Right lobe of liver (tissue), 4 donors: ENCODE measurements at regions not wholly inside any gene's neighbourhood (a gene's known extent, or its start where the extent isn't known, plus 50 kb on each side); places are given as distances from the start of the nearest gene placed in this dataset.

Experiments used
- POLR2A ChIP-seq: fragments of 450-650 bp; IDR thresholded peaks from one replicate; pipeline ENCODE4 v1.6.1; 2017; ENCODE audit warnings: antibody characterized with exemption, mild to moderate bottlenecking
- TF ChIP-seq, protein P1 (sequence below), 4 donors: fragments of 200-600 bp in 3 of 4; fragments of 450-650 bp in 1 of 4; IDR thresholded peaks; one replicate each; pipeline versions ENCODE4 v1.5.1 to v1.8.0; 2016 to 2022; ENCODE audit warnings: antibody characterized with exemption in 4 of 4, mild to moderate bottlenecking in 2 of 4
- donor health status: DM: no; HTN: no; CAD: no.
- donor health status: DM: no; HTN: no; CAD: no.
- donor health status: DM: no; HTN: yes; CAD: no.

DNA sequence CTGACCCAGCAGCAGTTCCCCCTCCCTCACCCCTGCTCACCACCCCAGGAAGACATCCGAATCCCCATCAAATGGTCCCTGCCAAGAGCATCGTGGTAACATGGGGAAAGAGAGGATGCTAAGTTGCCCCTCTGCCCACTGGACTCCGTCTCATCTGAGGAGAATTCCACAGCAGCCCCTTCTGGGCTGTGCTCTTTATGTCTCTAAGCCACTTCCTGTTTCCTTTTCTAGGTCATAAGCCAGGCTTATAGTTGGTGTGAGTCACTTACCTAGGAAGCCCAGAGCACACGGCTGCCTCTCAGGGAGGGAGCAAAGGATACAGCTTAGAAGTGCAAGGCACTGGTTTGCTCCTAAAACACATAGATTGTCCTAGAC lies 76.0 kb downstream of the VCPKMT start:
- TF ChIP-seq, protein P1, sequence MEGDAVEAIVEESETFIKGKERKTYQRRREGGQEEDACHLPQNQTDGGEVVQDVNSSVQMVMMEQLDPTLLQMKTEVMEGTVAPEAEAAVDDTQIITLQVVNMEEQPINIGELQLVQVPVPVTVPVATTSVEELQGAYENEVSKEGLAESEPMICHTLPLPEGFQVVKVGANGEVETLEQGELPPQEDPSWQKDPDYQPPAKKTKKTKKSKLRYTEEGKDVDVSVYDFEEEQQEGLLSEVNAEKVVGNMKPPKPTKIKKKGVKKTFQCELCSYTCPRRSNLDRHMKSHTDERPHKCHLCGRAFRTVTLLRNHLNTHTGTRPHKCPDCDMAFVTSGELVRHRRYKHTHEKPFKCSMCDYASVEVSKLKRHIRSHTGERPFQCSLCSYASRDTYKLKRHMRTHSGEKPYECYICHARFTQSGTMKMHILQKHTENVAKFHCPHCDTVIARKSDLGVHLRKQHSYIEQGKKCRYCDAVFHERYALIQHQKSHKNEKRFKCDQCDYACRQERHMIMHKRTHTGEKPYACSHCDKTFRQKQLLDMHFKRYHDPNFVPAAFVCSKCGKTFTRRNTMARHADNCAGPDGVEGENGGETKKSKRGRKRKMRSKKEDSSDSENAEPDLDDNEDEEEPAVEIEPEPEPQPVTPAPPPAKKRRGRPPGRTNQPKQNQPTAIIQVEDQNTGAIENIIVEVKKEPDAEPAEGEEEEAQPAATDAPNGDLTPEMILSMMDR (IDR thresholded peaks at IDR 0.05): no peak
- TF ChIP-seq POLR2A: peak; percentile 39
